ENCODE measurements at regions not wholly inside any gene's neighbourhood (a gene's known extent, or its start where the extent isn't known, plus 50 kb on each side); places are given as distances from the start of the nearest gene placed in this dataset.

DNA sequence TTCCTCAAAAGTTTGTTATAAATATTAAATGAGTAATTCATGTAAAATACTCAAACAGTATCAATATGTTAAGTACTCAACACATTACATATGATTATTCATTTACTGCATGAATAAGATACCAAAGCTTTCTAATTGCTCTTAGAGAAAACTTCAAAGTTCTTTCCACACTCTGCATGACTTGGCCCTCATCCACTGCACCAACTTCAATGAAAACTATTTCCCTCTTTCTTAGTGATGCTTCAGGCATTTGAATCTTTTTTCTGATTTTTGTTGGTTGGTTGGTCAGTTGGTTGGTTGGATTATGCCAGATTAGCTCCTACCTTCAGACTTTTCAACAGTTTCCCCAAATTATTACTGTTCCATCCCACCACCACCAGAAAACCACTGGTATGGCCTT, 314.7 kb upstream of the RGMB start:
- TF ChIP-seq, protein P1, sequence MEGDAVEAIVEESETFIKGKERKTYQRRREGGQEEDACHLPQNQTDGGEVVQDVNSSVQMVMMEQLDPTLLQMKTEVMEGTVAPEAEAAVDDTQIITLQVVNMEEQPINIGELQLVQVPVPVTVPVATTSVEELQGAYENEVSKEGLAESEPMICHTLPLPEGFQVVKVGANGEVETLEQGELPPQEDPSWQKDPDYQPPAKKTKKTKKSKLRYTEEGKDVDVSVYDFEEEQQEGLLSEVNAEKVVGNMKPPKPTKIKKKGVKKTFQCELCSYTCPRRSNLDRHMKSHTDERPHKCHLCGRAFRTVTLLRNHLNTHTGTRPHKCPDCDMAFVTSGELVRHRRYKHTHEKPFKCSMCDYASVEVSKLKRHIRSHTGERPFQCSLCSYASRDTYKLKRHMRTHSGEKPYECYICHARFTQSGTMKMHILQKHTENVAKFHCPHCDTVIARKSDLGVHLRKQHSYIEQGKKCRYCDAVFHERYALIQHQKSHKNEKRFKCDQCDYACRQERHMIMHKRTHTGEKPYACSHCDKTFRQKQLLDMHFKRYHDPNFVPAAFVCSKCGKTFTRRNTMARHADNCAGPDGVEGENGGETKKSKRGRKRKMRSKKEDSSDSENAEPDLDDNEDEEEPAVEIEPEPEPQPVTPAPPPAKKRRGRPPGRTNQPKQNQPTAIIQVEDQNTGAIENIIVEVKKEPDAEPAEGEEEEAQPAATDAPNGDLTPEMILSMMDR (IDR thresholded peaks at IDR 0.05 in 4 of 5, conservative IDR thresholded peaks at IDR 0.05 in 1 of 5): no peak
- no peak for TF ChIP-seq POLR2A (IDR thresholded peaks at IDR 0.05)

Data from gastrocnemius medialis (tissue), 4 donors.